Progenitor cell of endocrine pancreas (in vitro differentiated cells): ENCODE measurements at regions not wholly inside any gene's neighbourhood (a gene's known extent, or its start where the extent isn't known, plus 50 kb on each side); places are given as distances from the start of the nearest gene placed in this dataset.

Experiments
- DNase-seq: peaks from one replicate; pipeline ENCODE4 v3.0.0; 2021; ENCODE audit warnings: low spot score; ENCODE audit not compliant: unreplicated experiment
- H3K27ac Mint-ChIP-seq: 2 replicates; pipeline ENCODE4 v1.8.0; 2021; ENCODE audit warnings: mild to moderate bottlenecking, moderate library complexity, mixed read lengths
- H3K27me3 Mint-ChIP-seq: 2 replicates; pipeline ENCODE4 v1.8.0; 2021; ENCODE audit warnings: mixed read lengths
- H3K36me3 Mint-ChIP-seq: 2 replicates; pipeline ENCODE4 v1.8.0; 2022; ENCODE audit warnings: mixed read lengths; ENCODE audit not compliant: insufficient read depth
- H3K4me1 Mint-ChIP-seq: 2 replicates; pipeline ENCODE4 v1.8.0; 2021; ENCODE audit warnings: low read depth, mixed read lengths
- H3K4me3 Mint-ChIP-seq: 2 replicates; pipeline ENCODE4 v1.8.0; 2021; ENCODE audit warnings: low read depth, mild to moderate bottlenecking, moderate library complexity, mixed read lengths
- H3K9me3 Mint-ChIP-seq: 2 replicates; pipeline ENCODE4 v1.8.0; 2021; ENCODE audit warnings: low read depth, mixed read lengths
- TF ChIP-seq, protein P1 (sequence below): fragments of 200-600 bp; sonication (generic); IDR thresholded peaks from one replicate; pipeline ENCODE4 v1.5.0; 2021; ENCODE audit warnings: antibody characterized with exemption, mild to moderate bottlenecking; ENCODE audit not compliant: unreplicated experiment

GRCh38 chr3:31041161-31041978 is 146.9 kb upstream of the GADL1 start:
- TF ChIP-seq, protein P1, sequence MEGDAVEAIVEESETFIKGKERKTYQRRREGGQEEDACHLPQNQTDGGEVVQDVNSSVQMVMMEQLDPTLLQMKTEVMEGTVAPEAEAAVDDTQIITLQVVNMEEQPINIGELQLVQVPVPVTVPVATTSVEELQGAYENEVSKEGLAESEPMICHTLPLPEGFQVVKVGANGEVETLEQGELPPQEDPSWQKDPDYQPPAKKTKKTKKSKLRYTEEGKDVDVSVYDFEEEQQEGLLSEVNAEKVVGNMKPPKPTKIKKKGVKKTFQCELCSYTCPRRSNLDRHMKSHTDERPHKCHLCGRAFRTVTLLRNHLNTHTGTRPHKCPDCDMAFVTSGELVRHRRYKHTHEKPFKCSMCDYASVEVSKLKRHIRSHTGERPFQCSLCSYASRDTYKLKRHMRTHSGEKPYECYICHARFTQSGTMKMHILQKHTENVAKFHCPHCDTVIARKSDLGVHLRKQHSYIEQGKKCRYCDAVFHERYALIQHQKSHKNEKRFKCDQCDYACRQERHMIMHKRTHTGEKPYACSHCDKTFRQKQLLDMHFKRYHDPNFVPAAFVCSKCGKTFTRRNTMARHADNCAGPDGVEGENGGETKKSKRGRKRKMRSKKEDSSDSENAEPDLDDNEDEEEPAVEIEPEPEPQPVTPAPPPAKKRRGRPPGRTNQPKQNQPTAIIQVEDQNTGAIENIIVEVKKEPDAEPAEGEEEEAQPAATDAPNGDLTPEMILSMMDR: no peak
- peaks cover 2% of the 10 kb centered on the region for H3K36me3 Mint-ChIP-seq
- no peaks in the 10 kb centered on the region for H3K27me3 Mint-ChIP-seq
- no peak overlapping the region for H3K4me3 Mint-ChIP-seq
- no peak for DNase-seq
- peaks cover 4% of the 10 kb centered on the region for H3K4me1 Mint-ChIP-seq
- peaks cover 12% of the 10 kb centered on the region for H3K9me3 Mint-ChIP-seq
- peak overlapping the region; percentile 87 for H3K27ac Mint-ChIP-seq

- peaks cover 4% of the 10 kb centered on the region for H3K4me1 Mint-ChIP-seq
- H3K27ac Mint-ChIP-seq: no peak overlapping the region
Observed at GRCh38 chr3:31043184-31043819, 148.8 kb upstream of the GADL1 start.

DNA sequence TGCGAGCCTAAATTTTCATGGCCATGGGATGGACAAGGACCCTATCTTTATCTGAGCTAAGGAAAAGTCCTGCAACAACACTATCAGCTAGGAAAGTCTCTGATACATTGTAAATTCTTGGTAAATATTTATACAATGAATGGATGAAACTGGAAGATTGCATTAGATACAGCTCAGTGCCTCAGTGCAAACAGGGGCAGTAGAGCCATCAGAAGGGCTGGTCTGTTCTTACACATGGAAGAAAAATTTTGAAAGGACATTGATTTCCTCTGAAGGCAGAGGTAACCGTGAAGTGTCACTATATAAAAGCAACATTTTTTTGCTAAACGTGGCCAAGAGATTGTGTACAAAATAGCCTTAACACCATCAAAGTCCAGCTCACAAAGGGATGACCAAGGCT is 153.2 kb upstream of the GADL1 start:
- Mint-ChIP-seq H3K27me3 (no peaks in the 10 kb centered on the region), H3K27ac (no peak overlapping the region), H3K36me3 (peaks cover 2% of the 10 kb centered on the region), H3K4me3 (no peak overlapping the region), H3K4me1 (no peaks in the 10 kb centered on the region), H3K9me3 (peaks cover 11% of the 10 kb centered on the region)
- TF ChIP-seq, protein P1: no peak
- no peak for DNase-seq

More at GRCh38 chr3:31043184-31043819, 148.8 kb upstream of the GADL1 start:
- TF ChIP-seq, protein P1: no peak
- peaks cover 12% of the 10 kb centered on the region for H3K9me3 Mint-ChIP-seq
- no peak for DNase-seq
- H3K27me3 Mint-ChIP-seq: no peaks in the 10 kb centered on the region
- H3K4me3 Mint-ChIP-seq: no peak overlapping the region
- peaks cover 2% of the 10 kb centered on the region for H3K36me3 Mint-ChIP-seq

DNA sequence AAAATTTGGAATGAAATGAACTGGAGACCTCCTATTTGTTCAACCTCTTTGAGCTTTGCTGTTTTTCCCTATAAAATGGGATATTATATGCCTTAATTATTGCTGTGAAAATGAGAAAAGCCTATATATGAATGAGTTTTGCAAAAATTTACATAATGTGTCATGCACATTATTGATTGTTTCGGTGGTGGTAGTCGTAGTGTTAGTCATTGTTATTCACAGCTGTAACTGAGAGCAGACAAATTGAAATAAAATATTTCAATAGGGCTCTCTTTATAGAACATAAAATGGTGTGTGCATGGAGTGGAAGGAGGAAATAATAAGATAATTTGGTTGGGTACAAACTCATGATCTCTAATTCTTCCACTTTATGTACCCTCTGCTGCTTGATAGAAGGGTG is 153.7 kb upstream of the GADL1 start:
- Mint-ChIP-seq H3K4me3 (no peak overlapping the region), H3K27me3 (no peaks in the 10 kb centered on the region), H3K36me3 (peaks cover 2% of the 10 kb centered on the region), H3K4me1 (no peaks in the 10 kb centered on the region), H3K27ac (no peak overlapping the region), H3K9me3 (peaks cover 10% of the 10 kb centered on the region)
- no peak for DNase-seq
- TF ChIP-seq, protein P1: no peak

DNA sequence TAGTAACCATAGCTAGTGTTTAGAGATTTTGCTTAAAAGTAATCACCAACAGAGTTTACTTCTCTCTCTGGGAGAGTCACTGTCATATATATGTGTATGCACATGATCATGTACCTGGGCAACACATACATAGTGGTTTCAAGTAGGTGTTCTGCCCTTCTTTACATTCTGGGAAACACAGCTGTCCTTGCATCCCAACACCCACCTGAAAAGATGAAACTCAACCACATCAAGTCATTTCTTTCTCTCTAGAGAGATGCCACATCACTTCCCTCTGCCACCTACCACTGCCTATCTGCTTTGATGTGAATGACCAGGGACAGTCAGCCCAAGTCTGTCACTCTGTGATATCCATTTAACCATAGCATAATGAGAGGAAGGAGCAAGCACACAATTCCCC is 155.8 kb upstream of the GADL1 start:
- Mint-ChIP-seq H3K36me3 (no peaks in the 10 kb centered on the region), H3K27me3 (no peaks in the 10 kb centered on the region), H3K4me3 (no peak overlapping the region), H3K4me1 (no peaks in the 10 kb centered on the region), H3K27ac (no peak overlapping the region), H3K9me3 (peaks cover 7% of the 10 kb centered on the region)
- TF ChIP-seq, protein P1: no peak
- DNase-seq: no peak
